T-helper 1 cell (primary cell): ENCODE measurements at regions not wholly inside any gene's neighbourhood (a gene's known extent, or its start where the extent isn't known, plus 50 kb on each side); places are given as distances from the start of the nearest gene placed in this dataset.

Source experiments
- DNase-seq, 5 donors: peaks; one replicate each; pipeline ENCODE4 v3.0.0-alpha.2; 2012 to 2020

- DNase-seq, result no peak
Measured at GRCh38 chr1:17978016-17978415, 129.6 kb upstream of the IGSF21 start.

DNA sequence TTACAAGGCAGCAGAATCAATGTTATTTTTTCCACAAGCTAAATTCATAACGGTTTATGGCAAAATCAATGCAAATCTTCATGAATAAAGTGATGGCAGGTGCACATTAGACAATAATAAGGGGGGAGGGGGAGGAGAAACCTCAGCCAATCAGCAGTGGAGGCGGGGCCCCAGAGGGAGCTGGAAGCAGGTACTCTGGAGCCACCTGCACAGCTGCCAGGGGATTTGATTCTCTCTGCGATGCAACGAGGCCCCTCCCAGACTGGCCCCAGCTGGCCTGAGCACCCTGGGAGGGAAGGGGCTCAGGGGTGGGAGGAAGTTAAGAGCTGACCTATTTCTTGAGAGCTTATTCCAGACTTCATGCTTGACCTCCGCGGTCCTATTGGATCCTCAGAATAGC is 127.8 kb upstream of the IGSF21 start:
- DNase-seq, result no peak

DNA sequence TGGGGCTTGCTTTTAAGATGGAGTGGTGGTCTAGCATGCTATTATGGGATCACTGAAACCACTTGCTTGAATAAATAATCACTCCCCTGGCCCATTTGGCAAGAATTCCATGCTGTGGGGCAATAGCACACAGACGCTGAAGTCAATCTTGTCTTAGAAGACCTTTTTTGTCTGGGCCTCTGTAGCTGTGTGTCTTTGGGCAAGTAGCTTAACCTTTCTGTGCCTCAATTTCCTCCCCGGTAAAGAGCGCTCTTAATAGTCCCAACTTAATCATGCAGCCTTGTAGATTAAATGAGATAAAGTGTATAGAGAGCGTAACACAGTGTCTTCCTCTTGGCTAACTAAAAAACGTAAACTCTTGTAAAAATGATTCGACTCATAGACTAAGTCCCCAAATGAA is 125.4 kb upstream of the IGSF21 start:
- DNase-seq, result no peak

DNA sequence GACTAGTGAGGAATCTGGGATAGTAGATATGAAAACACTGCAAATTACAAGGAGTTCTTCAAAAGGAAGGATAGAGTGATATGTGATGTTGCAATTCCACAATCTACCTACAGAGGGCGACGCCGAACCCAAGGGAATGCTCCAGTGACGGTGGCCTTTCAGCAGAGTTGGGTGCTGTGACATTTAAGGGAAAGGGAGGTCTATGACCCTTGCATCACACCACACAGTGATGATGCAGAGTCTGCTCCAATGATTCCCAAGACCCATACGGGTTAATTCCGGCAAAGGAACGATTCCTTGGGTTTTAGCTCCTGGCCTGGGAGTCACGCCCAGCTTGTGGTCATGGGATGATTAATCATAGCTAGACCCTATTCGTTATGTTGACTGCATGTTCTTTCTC is 123.0 kb upstream of the IGSF21 start:
- DNase-seq, result peak in 1 of 5 donors; percentile 5

GRCh38 chr1:17986156-17986555 is 121.4 kb upstream of the IGSF21 start:
- no peak for DNase-seq

DNA sequence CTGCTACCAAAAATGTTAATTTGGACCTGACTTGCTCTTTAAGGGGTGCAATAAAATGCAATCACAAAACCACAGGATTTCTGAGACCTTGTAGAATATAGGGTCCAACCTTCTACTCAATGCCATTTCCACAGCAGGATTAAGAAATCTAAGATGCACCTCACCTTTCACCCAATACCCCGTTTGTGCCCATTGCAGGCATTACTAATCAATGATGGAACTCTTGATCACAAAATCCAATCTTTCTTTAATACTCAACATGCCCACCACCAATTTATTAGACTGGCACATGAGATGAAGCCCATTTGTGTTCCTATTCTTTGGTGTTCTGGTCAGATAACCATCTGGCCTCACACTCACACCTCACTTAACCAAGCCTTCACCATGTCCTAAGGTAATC is 117.2 kb upstream of the IGSF21 start:
- DNase-seq, result no peak

DNA sequence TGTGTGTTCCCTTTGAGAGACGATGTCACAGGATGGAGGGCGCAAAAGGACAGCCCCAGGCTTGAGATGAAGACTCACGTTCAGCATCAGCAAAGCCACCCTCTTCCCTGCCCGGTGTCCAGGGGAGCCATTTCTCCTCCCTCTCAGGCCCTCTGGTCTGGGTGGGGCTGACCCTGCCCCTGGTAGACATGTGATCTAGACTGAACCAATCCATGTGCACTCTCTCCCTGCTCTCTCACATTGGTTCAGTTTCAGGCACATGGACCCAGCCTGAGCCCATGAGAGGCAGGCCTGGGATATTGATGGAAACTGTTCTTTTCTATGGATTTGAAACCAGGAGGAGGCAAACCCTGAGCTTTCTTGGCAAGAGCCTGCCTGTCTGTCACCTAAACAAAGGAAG is 115.6 kb upstream of the IGSF21 start:
- no peak for DNase-seq

DNA sequence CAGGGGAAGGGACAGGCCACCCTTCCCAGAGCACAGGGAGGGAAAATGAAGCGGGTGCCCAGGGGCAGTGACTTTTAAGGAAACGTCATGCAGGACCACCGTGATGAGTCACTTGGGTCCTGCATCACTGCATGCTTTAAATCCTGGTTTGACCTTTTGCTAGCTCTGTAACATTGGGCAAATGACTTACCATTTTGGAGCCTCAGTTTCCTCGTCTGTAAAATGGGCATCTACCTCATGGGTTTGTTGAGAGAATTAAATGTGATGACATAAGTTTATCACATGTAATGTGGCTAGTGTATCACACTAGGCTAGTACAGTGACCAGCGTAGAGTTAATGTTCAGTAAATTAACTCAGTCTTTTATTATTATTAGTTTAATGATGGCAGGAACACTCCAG is 114.8 kb upstream of the IGSF21 start:
- DNase-seq, result no peak

DNA sequence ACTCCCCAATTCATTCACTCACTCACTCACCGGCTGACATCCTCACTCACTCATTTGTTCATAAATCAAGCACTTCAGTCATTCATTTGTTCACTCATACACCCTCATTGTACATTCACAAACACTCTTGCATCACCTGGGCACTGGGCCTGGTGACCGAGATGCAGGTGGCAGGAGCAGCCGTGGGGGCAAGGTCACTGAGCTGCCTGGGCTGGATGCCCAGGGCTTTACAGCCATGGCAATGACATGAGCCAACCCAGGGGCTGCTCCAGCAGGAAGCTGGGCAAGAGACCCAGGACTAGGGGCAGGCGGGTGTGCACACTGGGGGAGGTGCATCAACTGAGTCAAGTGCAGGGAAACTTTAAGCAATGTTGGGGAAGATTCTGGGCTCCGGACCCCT is 113.6 kb upstream of the IGSF21 start:
- DNase-seq, result no peak

- DNase-seq, result no peak
Measured at GRCh38 chr1:17995480-17995879, 112.1 kb upstream of the IGSF21 start.

- DNase-seq, result no peak
Measured at GRCh38 chr1:17998889-17999288, 108.7 kb upstream of the IGSF21 start.

DNA sequence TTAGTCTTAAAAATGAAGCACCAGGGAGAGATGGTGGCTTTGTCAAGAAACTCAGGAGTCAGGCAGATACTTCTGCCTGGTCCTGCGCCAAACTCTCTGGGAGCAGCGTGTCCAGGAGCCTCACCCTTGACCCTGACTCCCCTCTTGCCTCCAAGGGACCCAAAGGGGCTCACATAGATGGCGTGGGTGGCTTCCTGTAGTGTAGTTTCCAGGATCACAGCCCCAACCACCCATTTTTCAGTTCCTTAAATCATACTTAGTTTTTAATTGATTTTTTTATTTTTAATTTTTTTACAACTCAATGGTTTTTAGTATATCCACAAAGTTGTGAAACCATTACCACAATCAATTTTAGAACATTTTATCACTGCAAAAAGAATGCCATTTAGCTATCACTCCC is 107.7 kb upstream of the IGSF21 start:
- DNase-seq, result no peak

GRCh38 chr1:18001725-18002124 is 105.9 kb upstream of the IGSF21 start:
- DNase-seq, result no peak

- no peak for DNase-seq
Measured at GRCh38 chr1:18004278-18004677, 103.3 kb upstream of the IGSF21 start.

GRCh38 chr1:18005238-18005637 is 102.4 kb upstream of the IGSF21 start:
- DNase-seq, result no peak

- no peak for DNase-seq
Measured at GRCh38 chr1:18007391-18008041, 100.1 kb upstream of the IGSF21 start.

GRCh38 chr1:18008081-18008480 is 99.5 kb upstream of the IGSF21 start:
- no peak for DNase-seq

DNA sequence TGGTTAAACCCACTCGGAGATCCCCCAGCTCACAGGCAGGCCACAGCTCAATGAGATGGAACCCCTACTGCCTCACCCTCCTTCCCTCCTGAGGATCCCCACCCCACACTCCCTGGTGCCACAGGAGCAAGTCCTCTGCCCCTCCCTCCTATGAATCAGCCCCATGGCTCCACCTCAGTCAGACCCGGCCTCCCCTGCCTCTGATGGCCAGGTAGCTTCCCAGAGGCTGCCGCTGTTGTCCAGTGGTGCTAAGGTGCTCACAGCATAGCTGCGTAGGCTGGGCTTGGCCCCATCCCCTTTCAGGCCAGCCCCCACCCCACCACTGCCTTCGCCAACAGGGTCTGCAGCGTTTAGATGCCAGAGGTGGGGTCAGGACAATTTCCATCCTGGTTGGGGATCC is 98.5 kb upstream of the IGSF21 start:
- no peak for DNase-seq

- no peak for DNase-seq
Measured at GRCh38 chr1:18009478-18009961, 98.1 kb upstream of the IGSF21 start.

DNA sequence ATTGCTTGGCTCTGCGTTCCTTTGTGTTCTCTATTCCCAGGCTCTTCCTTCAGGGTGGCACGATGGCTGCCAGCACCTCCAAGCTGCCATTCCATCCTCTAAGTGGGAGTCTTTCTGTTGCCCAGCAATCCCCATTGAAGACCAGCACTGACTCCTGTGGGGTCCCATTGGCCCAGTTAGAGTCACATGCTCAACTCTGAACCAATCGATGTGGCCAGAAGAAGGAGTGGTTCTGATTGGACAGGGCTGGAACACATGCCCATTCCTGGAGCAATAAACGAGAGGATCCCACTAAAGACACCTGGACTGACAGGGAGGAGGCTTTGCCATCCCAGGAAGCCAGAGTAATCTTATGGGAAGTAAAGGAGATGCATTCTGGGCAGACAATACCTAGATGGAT is 97.2 kb upstream of the IGSF21 start:
- DNase-seq, result no peak

GRCh38 chr1:18010945-18011344 is 96.7 kb upstream of the IGSF21 start:
- no peak for DNase-seq

DNA sequence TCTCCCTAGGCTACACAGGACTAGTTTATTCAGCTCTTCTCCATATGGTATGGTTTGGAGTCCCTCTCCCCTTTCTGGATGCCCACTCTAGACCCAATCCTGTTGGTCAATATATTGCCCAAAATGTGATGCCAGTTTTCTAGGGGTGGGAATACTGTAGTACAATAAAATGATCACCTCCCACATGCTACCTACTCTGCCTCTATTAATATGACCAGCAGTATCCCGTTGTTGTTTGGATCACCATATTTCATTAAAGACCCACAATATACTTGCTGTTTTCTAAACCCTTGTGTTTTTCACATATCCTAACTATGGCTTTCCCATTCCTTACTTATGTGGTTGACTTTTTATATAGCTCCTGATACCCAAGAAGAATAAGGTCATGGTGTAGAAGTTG is 95.9 kb upstream of the IGSF21 start:
- DNase-seq, result no peak

- no peak for DNase-seq
Measured at GRCh38 chr1:18012686-18013085, 94.9 kb upstream of the IGSF21 start.

- DNase-seq, result no peak
Measured at GRCh38 chr1:18013216-18013615, 94.4 kb upstream of the IGSF21 start.

DNA sequence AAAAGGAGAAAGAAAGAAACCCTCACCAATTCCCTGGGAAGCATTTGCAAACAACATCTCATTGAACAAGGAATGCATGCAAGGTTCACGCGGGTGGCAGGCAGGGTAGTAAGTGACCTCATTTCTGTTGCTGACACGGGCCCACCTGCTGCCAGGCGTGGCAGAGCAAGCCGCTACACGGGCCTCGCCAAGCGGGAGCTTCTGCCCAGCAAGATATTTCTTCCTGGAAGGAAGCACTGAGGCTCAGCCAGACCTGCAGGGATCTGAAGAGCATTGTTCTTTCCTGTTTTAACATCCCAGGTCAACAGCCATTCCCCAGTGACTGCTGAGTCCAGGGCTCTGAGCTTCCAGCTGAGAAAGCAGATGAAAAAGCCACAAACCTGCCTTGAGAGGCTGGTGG is 91.9 kb upstream of the IGSF21 start:
- no peak for DNase-seq
